GM19372 (cell line): ENCODE measurements at regions not wholly inside any gene's neighbourhood (a gene's known extent, or its start where the extent isn't known, plus 50 kb on each side); places are given as distances from the start of the nearest gene placed in this dataset.
"Not testable (repeated sequence)": the region's sequence is repeated elsewhere in the genome, so short reads cannot be mapped to it uniquely, and the experiment has no call there.

Experiments
- ATAC-seq: cut with Tn5 transposase; IDR thresholded peaks from one replicate; pipeline ENCODE4 v1.9.1; 2021; ENCODE audit warnings: mild to moderate bottlenecking, low read depth, moderate library complexity; ENCODE audit not compliant: unreplicated experiment

DNA sequence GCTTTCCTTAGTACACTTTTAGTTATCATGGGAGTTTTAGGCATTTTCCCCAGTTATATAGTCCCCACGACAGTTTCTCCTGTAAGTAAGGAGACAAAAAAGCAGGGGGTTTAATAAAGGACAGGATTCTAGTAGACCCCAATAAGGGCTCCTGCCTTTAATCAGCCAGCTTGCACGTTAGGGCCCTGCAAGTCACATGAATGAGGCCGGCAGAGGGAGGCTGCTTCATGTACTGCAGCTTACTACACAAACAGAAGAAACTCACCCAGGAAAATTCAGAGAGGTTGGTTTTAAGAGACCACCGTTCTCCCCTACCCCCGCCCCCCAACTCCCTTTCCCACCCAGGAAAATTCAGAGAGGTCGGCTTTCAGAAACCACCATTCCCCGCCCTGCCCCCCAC is 229.7 kb upstream of the MOCS1 start:
- no peak for ATAC-seq

- ATAC-seq, result no peak
Measured at GRCh38 chr6:40162074-40162473, 227.8 kb upstream of the MOCS1 start.

- ATAC-seq, result no peak
Measured at GRCh38 chr6:40160826-40161225, 226.6 kb upstream of the MOCS1 start.

DNA sequence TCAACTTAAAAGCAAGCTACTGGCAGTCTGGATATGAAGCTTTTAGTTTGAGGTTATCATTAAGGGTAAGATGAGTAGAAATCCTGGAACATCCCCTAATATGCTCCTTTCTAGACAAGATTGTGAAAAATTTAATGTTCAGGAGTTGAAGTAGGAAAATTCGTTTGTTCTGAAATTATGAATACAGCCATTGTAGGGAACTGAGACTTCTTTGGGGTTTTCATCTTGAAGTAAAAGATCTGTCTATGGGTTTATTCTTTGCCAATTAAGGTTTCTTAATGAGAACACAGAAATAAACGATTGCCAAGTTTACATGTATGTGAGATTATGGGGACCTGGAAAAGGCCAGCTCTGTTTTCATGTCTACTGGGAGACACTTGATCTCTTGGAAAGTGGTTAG is 225.6 kb upstream of the MOCS1 start:
- ATAC-seq, result no peak

DNA sequence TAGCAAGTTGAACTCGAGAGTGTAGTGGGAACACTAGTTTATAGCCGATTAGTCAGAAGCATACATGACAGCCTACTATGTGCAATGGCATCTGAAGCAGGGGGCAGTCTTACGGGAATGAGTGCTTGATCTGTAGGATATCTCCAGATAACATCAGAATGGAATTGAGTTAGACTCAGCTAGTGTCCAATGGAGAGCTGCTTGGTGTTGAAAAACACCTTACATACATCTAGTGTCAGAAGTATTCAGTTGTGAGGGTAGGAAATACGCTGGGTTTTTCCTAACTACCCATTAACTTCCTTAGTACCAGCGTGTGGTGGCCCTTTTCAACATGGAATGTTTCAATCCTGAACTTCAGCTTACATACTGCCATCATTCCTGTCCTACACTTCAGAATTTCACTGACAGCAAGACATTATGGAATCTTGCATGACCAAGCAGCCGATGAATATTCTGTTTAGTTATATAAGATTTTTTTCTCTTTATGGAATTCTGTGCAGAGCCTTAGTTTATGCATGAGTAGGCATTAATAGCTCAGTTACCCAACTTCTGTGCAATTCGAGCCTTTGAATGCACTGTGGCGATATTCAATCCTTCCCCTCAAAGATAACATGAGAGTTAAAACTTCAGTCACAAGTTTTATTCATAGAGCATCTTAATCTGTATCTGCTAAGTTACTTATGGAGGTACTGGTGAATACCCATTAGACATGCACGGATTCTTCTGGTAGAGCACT is 218.6 kb upstream of the MOCS1 start:
- ATAC-seq, result no peak

GRCh38 chr6:40152196-40152595 is 217.9 kb upstream of the MOCS1 start:
- ATAC-seq, result no peak

- ATAC-seq, result peak; percentile 99
Measured at GRCh38 chr6:40148882-40149573, 214.8 kb upstream of the MOCS1 start.

GRCh38 chr6:40146902-40147301 is 212.6 kb upstream of the MOCS1 start:
- no peak for ATAC-seq

DNA sequence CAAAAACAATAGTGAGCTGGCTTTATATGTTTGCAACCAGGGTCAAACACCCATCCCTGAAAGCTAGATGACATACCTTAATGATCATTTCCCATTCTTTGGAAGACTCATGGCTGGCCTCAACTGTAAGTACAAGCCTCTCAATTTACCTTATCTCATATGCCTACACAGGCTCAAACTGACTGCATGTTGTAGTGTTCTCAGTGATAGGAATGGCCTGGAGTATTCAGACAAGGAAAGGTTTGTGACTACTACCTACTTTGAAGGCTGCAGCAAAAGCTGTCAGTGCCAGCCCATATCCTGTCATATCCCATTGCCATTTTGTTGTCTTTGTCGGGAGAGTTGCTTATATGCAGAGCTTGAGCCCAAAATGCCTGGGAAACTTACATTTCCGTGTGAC is 205.2 kb upstream of the MOCS1 start:
- no peak for ATAC-seq

- peak; percentile 75 for ATAC-seq
Measured at GRCh38 chr6:40138273-40138720, 204.0 kb upstream of the MOCS1 start.

DNA sequence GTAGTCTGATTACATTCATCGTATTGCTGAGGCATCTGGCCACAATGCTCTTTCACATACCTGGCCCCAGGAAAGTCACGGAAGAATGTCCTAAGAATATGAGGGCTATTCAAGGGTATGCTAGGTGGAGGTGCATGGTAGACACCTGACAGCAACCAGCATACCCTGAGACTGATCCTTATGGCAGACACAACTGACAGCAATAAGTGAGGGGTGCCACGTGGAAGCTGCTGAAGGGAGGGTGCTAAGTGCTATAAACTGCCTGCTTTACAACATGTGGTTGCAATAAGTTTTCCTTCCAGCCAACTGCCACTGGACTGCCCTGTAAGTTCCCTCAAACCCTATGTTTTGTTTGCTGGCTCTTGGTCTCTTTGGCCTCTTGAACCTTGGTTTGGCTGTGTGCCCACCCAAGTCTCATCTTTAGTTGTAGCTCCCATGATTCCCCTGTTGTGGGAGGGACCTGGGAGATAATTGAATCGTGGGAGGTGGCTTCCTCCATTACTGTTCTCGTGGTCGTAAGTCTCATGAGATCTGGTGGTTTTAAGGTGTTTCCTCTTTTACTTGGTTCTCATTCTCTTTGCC is 201.3 kb upstream of the MOCS1 start:
- ATAC-seq, result no peak

- not testable (repeated sequence) for ATAC-seq
Measured at GRCh38 chr6:40133981-40134380, 199.7 kb upstream of the MOCS1 start.

- no peak for ATAC-seq
Measured at GRCh38 chr6:40131675-40132074, 197.4 kb upstream of the MOCS1 start.

DNA sequence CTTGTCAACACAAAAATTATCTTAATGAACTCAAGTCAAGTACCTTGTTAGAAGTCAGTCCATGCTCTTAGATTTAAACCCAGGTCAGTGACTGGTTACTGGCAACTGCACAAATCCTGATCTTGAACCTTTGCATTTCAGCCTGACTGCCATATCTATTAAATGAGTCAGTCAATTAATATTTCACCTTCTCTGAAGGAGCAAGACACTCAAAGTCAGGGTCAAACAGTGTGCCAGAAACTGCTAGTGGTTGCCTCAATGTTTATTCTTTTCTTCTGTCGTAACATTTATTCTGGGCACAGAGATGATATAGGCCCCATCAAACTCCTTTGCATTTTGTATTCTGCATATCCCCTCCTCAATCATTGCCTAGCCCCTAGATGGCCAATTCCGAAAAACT is 193.9 kb upstream of the MOCS1 start:
- ATAC-seq, result no peak

DNA sequence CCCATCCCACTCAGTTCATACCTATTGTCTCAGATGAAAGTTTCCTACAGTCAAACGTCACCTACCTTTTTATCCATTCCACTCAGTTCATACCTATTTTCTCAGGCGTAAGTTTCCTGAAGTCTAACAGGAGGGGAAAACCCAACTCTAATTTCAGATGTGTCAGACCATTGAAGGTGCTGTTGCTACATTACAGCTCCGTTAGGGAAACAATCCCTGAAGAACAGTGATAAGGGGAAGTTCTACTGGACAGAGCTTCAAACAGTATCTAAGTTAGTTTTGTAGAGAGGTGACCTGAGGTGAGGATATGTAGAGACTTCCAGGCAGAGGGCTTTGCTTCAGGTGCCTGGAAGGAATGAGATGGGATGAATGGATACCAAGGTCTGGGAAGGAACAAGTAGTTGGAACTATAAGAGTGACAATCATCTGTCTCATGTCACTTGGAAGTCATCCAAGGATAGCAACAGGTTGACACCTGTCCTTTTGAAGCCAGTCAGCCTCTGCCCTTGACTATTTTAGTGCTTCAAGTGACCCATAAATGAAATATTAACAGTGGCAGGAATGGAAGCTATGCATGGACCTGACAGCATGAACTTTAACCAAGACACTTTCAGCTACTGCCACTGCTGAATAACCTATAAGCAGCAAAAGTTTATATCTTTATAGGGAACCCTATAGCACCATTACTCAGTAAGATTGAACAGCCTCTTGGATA is 191.6 kb upstream of the MOCS1 start:
- no peak for ATAC-seq

DNA sequence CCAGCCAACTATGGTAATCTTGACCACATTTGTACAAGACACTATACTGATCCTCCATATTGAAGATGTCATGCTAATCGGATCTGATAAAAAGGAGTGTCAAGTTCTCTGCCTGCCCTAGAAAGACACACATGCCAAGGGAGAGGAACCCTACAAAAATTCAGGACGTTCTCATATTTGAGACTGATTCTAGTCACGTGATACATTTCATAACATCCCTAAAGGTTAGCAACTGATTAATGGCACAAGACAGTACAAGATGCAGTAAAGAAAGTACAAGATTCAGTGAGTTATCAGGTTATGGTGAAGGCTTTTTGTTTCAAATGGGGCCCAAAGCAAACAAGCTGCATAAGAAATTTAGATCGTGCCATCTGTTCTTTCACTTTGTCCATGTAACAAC is 190.7 kb upstream of the MOCS1 start:
- no peak for ATAC-seq

GRCh38 chr6:40116832-40117231 is 182.6 kb upstream of the MOCS1 start:
- ATAC-seq, result no peak

DNA sequence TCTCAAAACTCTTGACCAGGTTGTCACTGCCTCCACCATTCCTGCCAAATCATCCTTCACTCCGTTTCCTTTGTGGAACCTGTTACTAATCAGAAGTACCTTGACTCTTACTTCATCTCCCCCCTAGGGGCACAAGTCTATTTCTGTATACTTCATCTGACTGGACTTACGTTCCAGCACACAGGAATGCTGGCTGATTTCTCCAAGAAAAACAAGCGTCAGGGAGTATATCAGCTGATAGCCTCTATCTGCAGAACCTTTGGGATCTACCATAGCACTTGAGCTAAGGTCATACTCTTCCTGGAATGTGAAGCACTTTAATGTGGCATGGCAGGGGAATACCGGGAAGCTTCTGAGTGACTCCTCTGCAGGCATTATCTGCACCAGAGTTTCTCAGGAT is 178.1 kb upstream of the MOCS1 start:
- no peak for ATAC-seq

DNA sequence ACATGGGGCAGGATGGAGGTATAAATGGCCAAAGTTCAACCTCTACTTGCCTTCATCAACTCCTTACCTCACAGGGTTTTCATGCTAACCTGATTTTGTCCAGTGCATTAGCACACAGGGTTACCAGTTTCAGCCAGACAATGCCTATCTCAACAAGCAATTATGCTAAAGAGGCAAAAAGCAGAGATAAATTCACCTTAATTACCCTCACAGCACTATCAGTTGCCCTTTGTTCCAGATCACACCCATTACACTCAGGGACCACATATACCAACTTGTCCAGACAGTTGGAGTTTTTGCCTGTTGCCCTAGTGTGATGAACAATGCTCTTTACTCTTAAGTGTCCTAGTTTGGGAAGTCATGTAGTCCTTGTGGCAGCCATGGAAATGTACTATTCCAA is 174.5 kb upstream of the MOCS1 start:
- no peak for ATAC-seq

- no peak for ATAC-seq
Measured at GRCh38 chr6:40106840-40107239, 172.6 kb upstream of the MOCS1 start.

- no peak for ATAC-seq
Measured at GRCh38 chr6:40098774-40099173, 164.5 kb upstream of the MOCS1 start.
